Lower leg skin (tissue), 4 donors: ENCODE measurements at regions not wholly inside any gene's neighbourhood (a gene's known extent, or its start where the extent isn't known, plus 50 kb on each side); places are given as distances from the start of the nearest gene placed in this dataset.
"Not testable (repeated sequence)": the region's sequence is repeated elsewhere in the genome, so short reads cannot be mapped to it uniquely, and the experiment has no call there.

Experiments used
- DNase-seq, 2 donors: peaks; one replicate each; pipeline ENCODE4 v3.0.0-alpha.2; 2019; ENCODE audit warnings: low spot score in 2 of 2
- H3K4me3 ChIP-seq: fragments of 200-600 bp; sonication (generic); 2 replicates; pipeline ENCODE4 v1.5.1; 2017; ENCODE audit warnings: mild to moderate bottlenecking, low read depth; ENCODE audit not compliant: poor library complexity, severe bottlenecking
- POLR2A ChIP-seq, 2 donors: fragments of 450-650 bp; IDR thresholded peaks; one replicate each; pipeline ENCODE4 v1.6.1; 2016 to 2017; ENCODE audit warnings: antibody characterized with exemption in 2 of 2, mild to moderate bottlenecking in 1 of 2, moderate library complexity in 1 of 2
- WGBS, 2 donors: methylation state at CpG; one replicate each; pipeline ENCODE4 v1.1.5; 2018; 5-methylcytosine and 5-hydroxymethylcytosine counted together
- intact Hi-C: fragments of 100-400 bp; cut with DNase I; formaldehyde crosslinking; loops from one replicate; pipeline ENCODE4 v1.15.0; 2023; ENCODE audit warnings: low total_unique reads
- TF ChIP-seq, protein P1 (sequence below), 3 donors: fragments of 450-650 bp; IDR thresholded peaks; one replicate each; pipeline ENCODE4 v1.5.1; 2016; ENCODE audit warnings: antibody characterized with exemption in 3 of 3, mild to moderate bottlenecking in 3 of 3, moderate library complexity in 2 of 3

GRCh38 chr4:134501973-134502643 lies 300.5 kb upstream of the PABPC4L start:
- DNase-seq: no peak
- no peak overlapping the region for H3K4me3 ChIP-seq
- TF ChIP-seq, protein P1, sequence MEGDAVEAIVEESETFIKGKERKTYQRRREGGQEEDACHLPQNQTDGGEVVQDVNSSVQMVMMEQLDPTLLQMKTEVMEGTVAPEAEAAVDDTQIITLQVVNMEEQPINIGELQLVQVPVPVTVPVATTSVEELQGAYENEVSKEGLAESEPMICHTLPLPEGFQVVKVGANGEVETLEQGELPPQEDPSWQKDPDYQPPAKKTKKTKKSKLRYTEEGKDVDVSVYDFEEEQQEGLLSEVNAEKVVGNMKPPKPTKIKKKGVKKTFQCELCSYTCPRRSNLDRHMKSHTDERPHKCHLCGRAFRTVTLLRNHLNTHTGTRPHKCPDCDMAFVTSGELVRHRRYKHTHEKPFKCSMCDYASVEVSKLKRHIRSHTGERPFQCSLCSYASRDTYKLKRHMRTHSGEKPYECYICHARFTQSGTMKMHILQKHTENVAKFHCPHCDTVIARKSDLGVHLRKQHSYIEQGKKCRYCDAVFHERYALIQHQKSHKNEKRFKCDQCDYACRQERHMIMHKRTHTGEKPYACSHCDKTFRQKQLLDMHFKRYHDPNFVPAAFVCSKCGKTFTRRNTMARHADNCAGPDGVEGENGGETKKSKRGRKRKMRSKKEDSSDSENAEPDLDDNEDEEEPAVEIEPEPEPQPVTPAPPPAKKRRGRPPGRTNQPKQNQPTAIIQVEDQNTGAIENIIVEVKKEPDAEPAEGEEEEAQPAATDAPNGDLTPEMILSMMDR (IDR thresholded peaks at IDR 0.05): no peak
- TF ChIP-seq POLR2A (IDR thresholded peaks at IDR 0.05): no peak
- intact Hi-C loops: no loop called here
- WGBS, 2 donors: 83 to 87% methylated on average over 11 of the region's 16 CpGs

DNA sequence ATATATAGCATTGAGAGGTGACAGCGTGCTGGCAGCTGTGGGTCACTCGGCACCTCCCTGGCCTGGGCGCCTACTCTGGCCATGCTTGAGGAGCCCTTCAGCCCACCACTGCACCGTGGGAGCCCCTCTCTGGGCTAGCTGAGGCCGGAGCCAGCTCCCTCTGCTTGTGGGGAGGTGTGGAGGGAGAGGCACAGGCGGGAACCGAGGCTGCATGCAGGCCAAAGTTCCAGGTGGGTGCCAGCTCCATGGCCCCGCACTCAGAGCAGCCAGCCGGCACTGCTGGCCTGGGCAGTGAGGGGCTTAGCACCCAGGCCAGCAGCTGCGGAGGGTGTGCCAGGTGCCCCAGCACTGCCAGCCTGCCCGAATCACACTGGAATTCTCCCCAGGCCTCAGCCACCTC lies 299.9 kb upstream of the PABPC4L start:
- WGBS, 2 donors: 91 to 97% methylated on average over 10 to 11 of the region's 11 CpGs
- intact Hi-C loops, H3K4me3 ChIP-seq, DNase-seq: not testable (repeated sequence)

- no peak for DNase-seq
- no peak overlapping the region for H3K4me3 ChIP-seq
- 18 to 36% methylated on average over 1 of the region's 1 CpG for WGBS, 2 donors
- TF ChIP-seq, protein P1 (IDR thresholded peaks at IDR 0.05): no peak
- TF ChIP-seq POLR2A (IDR thresholded peaks at IDR 0.05): no peak
- intact Hi-C loops: no loop called here
Observed at GRCh38 chr4:134499074-134499473, 297.5 kb upstream of the PABPC4L start.

DNA sequence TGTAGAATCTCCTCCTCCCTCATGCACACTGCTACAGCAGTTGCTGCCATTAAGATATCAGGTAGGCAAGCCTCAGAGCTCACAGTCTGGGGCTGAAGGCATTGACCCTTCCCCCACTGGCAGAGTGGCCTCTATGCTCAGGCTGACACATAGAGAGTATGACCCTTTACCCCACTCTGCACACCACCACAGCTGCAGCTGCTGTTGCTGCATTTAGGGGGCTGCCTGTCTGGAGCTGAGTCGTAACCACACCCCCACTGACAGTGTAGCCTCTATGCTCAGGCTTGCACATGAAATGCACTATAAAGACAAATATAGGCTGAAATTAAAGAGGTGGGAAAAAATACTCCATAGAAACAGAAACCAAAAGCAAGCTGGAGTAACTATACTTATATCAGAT lies 289.3 kb upstream of the PABPC4L start:
- TF ChIP-seq POLR2A (IDR thresholded peaks at IDR 0.05): no peak
- TF ChIP-seq, protein P1 (IDR thresholded peaks at IDR 0.05): no peak
- no peak overlapping the region for H3K4me3 ChIP-seq
- intact Hi-C loops: no loop called here
- WGBS, 2 donors: 73 to 78% methylated on average over 1 of the region's 1 CpG
- no peak for DNase-seq

DNA sequence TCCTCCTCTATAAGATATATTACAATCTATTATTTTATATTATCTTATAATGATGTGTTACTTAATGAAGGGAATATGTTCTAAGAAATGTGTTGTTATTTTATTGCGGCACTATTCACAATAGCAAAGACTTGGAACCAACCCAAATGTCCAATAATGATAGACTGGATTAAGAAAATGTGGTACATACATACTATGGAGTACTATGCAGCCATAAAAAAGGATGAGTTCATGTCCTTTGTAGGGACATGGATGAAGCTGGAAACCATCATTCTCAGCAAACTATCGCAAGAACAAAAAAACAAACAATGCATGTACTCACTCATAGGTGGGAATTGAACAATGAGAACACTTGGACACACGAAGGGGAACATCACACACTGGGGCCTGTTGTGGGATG lies 281.9 kb upstream of the PABPC4L start:
- intact Hi-C loops, H3K4me3 ChIP-seq, DNase-seq: not testable (repeated sequence)
- 91 to 93% methylated on average over 3 of the region's 3 CpGs for WGBS, 2 donors

- WGBS, 2 donors: 90 to 97% methylated on average over 1 of the region's 1 CpG
- TF ChIP-seq POLR2A (IDR thresholded peaks at IDR 0.05): no peak
- TF ChIP-seq, protein P1 (IDR thresholded peaks at IDR 0.05): no peak
- intact Hi-C loops: no loop called here
Observed at GRCh38 chr4:134471569-134471968, 270.0 kb upstream of the PABPC4L start.

DNA sequence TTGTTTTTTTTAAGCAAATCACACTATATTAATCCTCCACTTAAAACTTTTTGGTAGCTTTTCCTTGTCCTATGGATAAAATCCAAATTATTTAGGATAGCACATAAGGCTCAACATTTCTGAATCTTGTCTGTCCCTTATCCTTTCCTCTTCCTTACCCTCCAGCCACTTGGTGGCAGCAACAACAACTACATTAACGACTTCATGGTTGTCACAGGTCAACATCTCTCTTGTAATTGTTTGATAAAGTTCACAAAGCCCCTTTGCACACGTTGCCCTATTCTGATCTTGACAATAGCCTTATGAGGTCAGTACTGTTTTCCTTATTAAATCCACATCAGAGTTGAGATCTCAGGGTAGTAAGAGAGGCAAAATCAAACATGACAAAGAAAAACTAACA lies 269.0 kb upstream of the PABPC4L start:
- DNase-seq: no peak
- TF ChIP-seq, protein P1 (IDR thresholded peaks at IDR 0.05): no peak
- TF ChIP-seq POLR2A (IDR thresholded peaks at IDR 0.05): no peak
- 17 to 25% methylated on average over 2 of the region's 2 CpGs for WGBS, 2 donors
- intact Hi-C loops: no loop called here
- no peak overlapping the region for H3K4me3 ChIP-seq

More at GRCh38 chr4:134471569-134471968, 270.0 kb upstream of the PABPC4L start:
- no peak overlapping the region for H3K4me3 ChIP-seq
- no peak for DNase-seq
